Endothelial cell of umbilical vein (primary cell): ENCODE measurements at regions not wholly inside any gene's neighbourhood (a gene's known extent, or its start where the extent isn't known, plus 50 kb on each side); places are given as distances from the start of the nearest gene placed in this dataset.

Experiments used
- CTCF ChIP-seq, 2 donors: IDR thresholded peaks; 1 replicate in 1 of 2; 2 replicates in 1 of 2; pipeline ENCODE4 v1.5.1; 2011; ENCODE audit warnings: low read length in 2 of 2, mild to moderate bottlenecking in 2 of 2, moderate library complexity in 2 of 2, control low read depth in 1 of 2, inconsistent platforms in 1 of 2, low read depth in 1 of 2; ENCODE audit not compliant: insufficient read depth in 1 of 2; ENCODE audit errors: extremely low read depth in 1 of 2
- EZH2 ChIP-seq: IDR thresholded peaks from 2 replicates; pipeline ENCODE4 v1.6.1; 2012; ENCODE audit warnings: borderline replicate concordance, low read depth, mild to moderate bottlenecking, moderate library complexity, low read length, inconsistent platforms; ENCODE audit not compliant: severe bottlenecking
- GATA2 ChIP-seq: IDR thresholded peaks from 2 replicates; pipeline ENCODE4 v1.7.0; 2011; ENCODE audit warnings: low read depth, mild to moderate bottlenecking, moderate library complexity, mixed read lengths, low read length; ENCODE audit not compliant: insufficient read length, insufficient read depth
- JUN ChIP-seq: IDR thresholded peaks from 2 replicates; pipeline ENCODE4 v1.6.1; 2011; ENCODE audit warnings: borderline replicate concordance, low read depth; ENCODE audit not compliant: insufficient read length, insufficient read depth
- MAX ChIP-seq: IDR thresholded peaks from 2 replicates; pipeline ENCODE4 v1.6.1; 2011; ENCODE audit not compliant: insufficient read depth, insufficient read length
- MYC ChIP-seq: IDR thresholded peaks from one replicate; pipeline ENCODE4 v1.6.1; 2011; ENCODE audit warnings: mild to moderate bottlenecking, low read depth, low read length
- POLR2A ChIP-seq: IDR thresholded peaks from 2 replicates; pipeline ENCODE4 v1.6.1; 2012; ENCODE audit warnings: low read depth, mild to moderate bottlenecking, control low read depth, low read length
- POLR2AphosphoS5 ChIP-seq: IDR thresholded peaks from 2 replicates; pipeline ENCODE4 v1.6.1; 2012; ENCODE audit warnings: low read depth, mild to moderate bottlenecking, control low read depth, low read length, moderate library complexity; ENCODE audit not compliant: insufficient read depth

- TF ChIP-seq CTCF (IDR thresholded peaks at IDR 0.05; ENCODE audit: extremely low read depth in 1 of 2, insufficient read depth in 1 of 2, low read depth in 1 of 2, low read length in 2 of 2), result no peak
- TF ChIP-seq POLR2A, result no peak
- no peak for TF ChIP-seq JUN
- TF ChIP-seq POLR2AphosphoS5, result no peak
- no peak for TF ChIP-seq EZH2
- no peak for TF ChIP-seq GATA2
- no peak for TF ChIP-seq MAX
- TF ChIP-seq MYC, result no peak
Observed at GRCh38 chr6:140563728-140564127, 1189.3 kb upstream of the CITED2 start.
